ENCODE measurements at regions not wholly inside any gene's neighbourhood (a gene's known extent, or its start where the extent isn't known, plus 50 kb on each side); places are given as distances from the start of the nearest gene placed in this dataset.
"Not testable (repeated sequence)": the region's sequence is repeated elsewhere in the genome, so short reads cannot be mapped to it uniquely, and the experiment has no call there.

DNA sequence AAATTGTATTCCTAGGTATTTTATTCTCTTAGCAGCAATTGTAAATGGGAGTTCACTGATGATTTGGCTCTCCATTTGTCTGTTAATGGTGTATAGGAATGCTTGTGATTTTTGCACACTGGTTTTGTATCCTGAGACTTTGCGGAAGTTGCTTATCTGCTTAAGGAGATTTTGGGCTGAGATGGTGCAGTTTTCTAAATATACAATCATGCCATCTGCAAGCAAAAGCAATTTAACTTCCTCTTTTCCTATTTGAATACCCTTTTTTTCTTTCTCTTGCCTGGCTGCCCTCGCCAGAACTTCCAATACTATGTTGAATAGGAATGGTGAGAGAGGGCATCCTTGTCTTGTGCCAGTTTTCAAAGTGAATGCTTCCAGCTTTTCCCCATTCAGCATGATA, 1643.9 kb upstream of the ADGRL3 start:
- TF ChIP-seq, protein P1, sequence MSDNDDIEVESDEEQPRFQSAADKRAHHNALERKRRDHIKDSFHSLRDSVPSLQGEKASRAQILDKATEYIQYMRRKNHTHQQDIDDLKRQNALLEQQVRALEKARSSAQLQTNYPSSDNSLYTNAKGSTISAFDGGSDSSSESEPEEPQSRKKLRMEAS (IDR thresholded peaks at IDR 0.05) = not testable (repeated sequence)
- TF ChIP-seq, protein P2, sequence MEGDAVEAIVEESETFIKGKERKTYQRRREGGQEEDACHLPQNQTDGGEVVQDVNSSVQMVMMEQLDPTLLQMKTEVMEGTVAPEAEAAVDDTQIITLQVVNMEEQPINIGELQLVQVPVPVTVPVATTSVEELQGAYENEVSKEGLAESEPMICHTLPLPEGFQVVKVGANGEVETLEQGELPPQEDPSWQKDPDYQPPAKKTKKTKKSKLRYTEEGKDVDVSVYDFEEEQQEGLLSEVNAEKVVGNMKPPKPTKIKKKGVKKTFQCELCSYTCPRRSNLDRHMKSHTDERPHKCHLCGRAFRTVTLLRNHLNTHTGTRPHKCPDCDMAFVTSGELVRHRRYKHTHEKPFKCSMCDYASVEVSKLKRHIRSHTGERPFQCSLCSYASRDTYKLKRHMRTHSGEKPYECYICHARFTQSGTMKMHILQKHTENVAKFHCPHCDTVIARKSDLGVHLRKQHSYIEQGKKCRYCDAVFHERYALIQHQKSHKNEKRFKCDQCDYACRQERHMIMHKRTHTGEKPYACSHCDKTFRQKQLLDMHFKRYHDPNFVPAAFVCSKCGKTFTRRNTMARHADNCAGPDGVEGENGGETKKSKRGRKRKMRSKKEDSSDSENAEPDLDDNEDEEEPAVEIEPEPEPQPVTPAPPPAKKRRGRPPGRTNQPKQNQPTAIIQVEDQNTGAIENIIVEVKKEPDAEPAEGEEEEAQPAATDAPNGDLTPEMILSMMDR (IDR thresholded peaks at IDR 0.05; ENCODE audit: control extremely low read depth in 1 of 3, insufficient read depth in 1 of 3, low read depth in 1 of 3, low read length in 3 of 3) = not testable (repeated sequence)
- not testable (repeated sequence) for TF ChIP-seq TBP (IDR thresholded peaks at IDR 0.05; ENCODE audit: low read depth, low read length); POLR2A (IDR thresholded peaks at IDR 0.05; ENCODE audit: control extremely low read depth in 1 of 2, low read depth in 2 of 2, low read length in 2 of 2); JUND (IDR thresholded peaks at IDR 0.05; ENCODE audit: low read length)
- TF ChIP-seq, protein P3, sequence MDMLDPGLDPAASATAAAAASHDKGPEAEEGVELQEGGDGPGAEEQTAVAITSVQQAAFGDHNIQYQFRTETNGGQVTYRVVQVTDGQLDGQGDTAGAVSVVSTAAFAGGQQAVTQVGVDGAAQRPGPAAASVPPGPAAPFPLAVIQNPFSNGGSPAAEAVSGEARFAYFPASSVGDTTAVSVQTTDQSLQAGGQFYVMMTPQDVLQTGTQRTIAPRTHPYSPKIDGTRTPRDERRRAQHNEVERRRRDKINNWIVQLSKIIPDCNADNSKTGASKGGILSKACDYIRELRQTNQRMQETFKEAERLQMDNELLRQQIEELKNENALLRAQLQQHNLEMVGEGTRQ (IDR thresholded peaks at IDR 0.05; ENCODE audit: low read length) = not testable (repeated sequence)
